HG03108 (cell line): ENCODE measurements at regions not wholly inside any gene's neighbourhood (a gene's known extent, or its start where the extent isn't known, plus 50 kb on each side); places are given as distances from the start of the nearest gene placed in this dataset.
"Not testable (repeated sequence)": the region's sequence is repeated elsewhere in the genome, so short reads cannot be mapped to it uniquely, and the experiment has no call there.

ENCODE experiments used
- ATAC-seq: cut with Tn5 transposase; IDR thresholded peaks from one replicate; pipeline ENCODE4 v1.9.1; 2021; ENCODE audit warnings: moderate library complexity; ENCODE audit not compliant: unreplicated experiment

- no peak for ATAC-seq
These were observed 1008.5 kb upstream of the FANCL start for GRCh38 chr2:59249441-59250306.

DNA sequence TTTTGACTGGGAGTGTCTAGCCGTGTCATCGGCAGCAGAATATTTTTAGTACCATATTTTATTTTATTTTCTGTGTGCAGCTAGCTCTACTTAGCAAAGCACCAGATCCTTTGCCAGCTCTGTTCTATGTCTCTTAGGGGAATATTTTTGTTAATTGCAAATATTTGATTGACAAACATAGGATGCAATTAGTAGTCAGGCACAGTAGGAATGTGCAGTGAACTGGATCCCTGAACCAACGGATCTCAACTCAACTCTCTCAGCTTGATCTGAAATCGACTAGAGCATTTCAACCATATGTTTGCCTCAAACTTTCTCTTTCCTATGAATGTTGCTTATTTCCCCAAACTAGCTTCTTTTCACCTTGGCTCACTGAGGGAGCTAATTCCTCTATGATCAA, 998.0 kb upstream of the FANCL start:
- no peak for ATAC-seq

DNA sequence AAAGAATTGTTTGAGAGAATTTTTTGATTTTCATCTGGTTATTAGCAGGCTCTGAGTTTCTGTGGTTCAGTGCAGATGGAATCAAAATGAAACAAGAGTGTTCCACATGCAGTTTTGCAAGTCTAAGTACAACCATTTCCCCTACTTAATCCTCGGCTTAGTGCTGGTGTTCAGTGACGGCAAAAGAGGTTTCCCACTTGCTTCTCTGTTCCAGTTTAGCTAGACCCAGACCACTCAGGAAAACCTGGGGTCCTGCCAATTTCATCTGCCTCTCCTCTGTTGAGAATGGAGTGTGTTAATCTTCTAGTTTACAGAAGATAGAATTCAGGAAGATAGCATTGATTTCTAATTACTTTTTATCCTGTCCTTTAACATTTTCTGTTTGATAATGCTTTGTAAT, 996.2 kb upstream of the FANCL start:
- ATAC-seq = no peak

- ATAC-seq = no peak
These were observed 995.6 kb upstream of the FANCL start for GRCh38 chr2:59236723-59237122.

GRCh38 chr2:59233920-59234319, 992.8 kb upstream of the FANCL start:
- no peak for ATAC-seq

- no peak for ATAC-seq
These were observed 992.3 kb upstream of the FANCL start for GRCh38 chr2:59233448-59233847.

- ATAC-seq = peak; percentile 87
These were observed 991.5 kb upstream of the FANCL start for GRCh38 chr2:59232394-59233165.

DNA sequence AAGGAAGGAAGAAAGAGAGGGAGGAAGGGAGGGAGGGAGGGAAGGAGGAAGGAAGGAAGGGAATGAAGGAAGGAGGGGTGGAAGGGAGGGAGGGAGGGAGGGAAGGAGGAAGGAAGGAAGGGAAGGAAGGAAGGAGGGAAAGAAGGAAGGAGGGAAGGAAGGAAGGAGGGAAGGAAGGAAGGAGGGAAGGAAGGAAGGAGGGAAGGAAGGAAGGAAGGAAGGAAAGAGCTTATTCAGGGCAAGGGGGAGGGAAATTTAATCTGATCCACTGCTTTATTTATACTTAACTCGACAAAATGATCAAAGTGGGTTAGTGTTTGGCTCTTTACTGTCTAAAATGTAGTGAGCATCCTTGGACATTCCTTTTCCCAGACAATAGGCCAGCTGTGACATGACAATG, 985.2 kb upstream of the FANCL start:
- not testable (repeated sequence) for ATAC-seq

DNA sequence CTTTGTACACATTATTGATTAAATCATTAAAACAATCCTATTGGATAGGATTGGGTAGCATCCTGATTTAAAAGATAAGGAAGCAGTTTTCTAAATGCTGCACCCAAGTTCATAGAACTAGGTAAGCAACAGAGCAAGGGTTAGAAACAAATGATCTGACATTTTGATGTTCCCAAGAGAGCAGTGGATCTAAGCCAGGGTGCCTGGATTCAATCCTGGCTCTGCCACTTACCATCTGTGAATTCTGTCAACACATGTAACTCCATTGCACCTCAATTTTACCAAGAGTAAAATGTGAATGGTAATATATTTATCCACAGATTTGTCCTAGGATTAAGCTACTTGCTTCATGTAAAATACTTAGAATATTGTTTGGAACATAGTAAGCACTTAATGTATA, 982.6 kb upstream of the FANCL start:
- ATAC-seq = no peak

DNA sequence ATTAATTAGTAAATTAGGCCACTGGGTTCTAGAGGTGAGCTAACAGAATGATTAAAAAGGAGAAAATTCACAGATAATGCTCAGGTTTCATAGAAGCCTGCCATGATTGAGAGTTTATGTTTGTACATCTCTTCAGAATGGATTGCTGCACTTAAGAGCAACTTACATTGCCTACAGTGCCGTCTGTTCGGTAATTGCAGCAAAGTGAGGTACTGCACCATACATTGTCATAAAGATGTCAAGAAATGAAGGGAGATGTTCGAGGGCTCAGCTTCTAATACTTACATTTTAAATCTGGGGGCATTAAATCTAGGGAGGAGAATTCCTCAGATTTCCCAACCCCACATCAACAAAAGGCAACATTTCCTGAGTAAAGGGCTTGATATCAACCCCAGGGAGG, 976.2 kb upstream of the FANCL start:
- ATAC-seq = no peak

DNA sequence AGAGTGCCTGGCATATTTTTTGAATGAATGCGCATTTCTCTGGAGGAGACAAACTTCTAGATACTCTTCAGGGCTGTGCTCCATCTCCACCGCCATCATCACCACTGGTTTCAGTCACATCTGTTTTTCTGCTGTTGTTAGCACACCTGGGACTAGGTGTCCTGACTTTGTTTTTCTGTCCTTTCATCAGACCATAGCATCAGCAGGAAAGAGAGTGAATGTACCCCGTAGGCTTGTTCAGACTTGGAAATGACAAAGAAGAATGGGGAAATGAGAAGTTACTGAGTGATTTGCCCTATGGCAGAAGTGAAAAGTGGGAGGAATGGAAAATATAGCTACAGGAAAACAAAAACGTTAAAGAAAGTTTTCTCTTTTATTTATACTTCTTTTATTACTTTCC, 965.2 kb upstream of the FANCL start:
- ATAC-seq = no peak

GRCh38 chr2:59204040-59204439, 962.9 kb upstream of the FANCL start:
- no peak for ATAC-seq

DNA sequence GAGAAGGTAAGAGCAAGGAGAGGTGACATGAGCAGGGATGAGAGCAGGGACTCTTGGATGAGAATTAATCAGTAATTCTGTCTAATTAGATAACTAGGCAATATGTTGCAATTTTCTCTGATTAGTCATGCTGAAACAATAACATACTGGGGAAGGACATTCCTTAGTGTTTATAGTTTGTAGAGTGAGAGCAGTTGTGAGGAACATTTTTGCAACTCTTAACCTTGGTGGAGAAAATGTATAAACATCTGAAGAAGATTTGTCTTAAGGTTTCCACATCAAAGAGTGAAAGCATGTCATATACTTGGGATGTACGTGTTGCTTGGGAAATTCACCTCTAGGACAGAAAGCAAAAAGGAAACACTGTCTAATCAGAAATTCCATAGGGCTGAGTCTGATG, 955.4 kb upstream of the FANCL start:
- no peak for ATAC-seq

DNA sequence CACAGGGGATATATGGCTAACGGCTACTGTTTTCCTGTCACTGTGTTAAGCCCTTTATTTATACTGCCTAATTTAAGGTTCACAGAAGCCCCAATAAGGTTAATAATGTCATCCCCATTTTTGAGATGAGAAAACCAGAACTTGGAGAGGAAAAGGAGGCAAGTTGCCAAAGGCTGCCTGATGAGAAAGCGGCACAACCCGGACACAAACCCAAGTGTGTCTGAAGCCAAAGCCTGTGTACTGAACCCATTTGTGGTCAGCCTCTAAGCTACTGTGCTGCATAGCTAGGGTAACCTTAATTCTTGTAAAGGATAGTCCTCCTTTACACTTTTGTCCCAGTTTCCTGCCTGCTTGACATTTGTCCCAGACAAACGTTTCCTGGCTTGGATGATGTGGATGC, 954.7 kb upstream of the FANCL start:
- ATAC-seq = no peak

DNA sequence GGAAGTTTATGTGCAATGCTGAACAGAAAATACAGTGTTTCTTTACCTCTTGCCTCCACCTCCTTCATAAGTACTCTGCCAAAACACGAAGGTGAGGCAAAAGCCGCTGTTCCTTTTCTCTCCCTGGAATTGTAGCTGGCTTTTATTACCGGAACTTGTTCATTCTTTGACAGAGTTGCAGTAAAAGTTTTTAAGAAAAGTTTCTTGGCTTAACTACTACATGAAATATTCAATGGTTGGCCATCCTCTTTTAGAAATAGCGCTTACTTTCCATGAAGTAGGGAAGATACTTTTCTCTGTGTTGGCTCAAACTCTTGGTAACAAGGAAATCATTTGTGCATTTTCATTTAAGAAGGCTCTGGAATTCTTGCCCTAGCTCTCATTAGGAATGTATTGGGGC, 950.7 kb upstream of the FANCL start:
- no peak for ATAC-seq

GRCh38 chr2:59190518-59190917, 949.4 kb upstream of the FANCL start:
- no peak for ATAC-seq

DNA sequence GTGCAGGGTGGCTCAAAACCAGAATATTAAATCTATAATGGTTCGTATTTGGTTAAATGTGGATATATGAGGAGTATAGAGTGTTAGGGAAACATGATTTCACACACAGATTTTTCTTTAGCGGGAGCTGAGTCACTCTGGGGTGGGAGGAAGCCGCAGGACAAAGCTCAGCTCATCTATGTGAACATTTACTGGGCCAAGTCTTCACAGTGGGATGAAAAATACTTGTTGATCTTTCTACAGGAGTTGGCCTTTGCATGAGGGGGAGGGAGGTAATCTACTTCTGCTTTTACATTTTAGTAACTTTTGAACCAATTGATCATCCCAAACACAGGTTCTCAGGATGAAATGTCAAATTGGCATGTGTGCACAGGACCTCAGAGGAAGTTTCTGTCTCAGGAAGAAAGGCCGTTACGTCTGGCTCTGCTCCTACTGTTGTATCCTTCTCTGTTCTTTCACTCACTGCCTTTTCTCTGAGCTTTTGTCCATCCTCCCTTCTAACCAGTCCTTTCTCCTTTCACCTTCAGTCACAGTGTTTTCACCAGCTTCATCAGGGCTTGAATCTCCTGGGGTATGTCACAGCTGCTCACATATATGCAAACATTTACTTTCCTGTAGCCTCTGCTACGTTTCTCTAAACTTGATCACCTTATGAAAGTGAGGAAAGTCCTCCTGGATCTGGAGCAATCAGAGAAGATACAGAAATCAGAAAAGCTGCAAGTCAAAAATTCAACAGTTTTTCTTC, 943.3 kb upstream of the FANCL start:
- no peak for ATAC-seq

- ATAC-seq = no peak
These were observed 941.9 kb upstream of the FANCL start for GRCh38 chr2:59183070-59183469.

- ATAC-seq = no peak
These were observed 941.1 kb upstream of the FANCL start for GRCh38 chr2:59182249-59182648.

DNA sequence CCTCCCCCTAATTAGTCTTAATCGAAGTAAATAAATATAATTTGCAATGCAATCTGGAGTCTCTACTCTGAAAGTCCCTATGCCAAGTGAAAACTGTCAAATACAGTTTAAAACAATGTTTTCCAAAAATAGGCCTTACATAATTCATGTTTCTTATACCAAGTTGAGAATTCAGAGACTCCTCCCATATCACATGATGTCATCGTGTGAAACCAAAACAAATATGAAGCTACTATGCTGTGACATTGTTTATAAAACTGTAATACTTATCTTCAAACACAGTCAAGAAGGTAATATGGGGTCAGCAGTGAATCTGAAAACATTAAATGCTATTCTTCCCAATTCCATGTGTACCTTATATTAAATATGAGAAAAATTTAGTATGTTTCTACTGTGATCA, 940.2 kb upstream of the FANCL start:
- no peak for ATAC-seq

DNA sequence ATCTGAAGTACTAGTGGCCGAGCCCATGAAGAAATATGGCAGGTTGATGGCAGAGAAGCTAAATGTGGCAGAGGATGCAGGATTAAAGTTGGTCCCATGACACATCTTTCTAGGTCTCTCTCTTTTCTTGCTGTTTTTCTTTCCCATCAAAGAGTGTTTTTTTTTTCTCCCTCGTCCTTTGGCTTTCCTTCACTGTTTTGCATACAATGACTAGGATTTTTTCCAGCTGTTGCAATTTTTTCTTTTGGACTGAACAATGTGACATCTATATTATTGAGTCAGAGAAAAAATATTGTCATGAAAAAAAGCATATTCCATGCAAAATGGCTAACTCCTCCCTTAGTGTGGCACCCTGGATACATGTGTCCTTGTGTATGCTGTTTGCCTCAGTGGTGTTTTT, 939.5 kb upstream of the FANCL start:
- ATAC-seq = no peak

DNA sequence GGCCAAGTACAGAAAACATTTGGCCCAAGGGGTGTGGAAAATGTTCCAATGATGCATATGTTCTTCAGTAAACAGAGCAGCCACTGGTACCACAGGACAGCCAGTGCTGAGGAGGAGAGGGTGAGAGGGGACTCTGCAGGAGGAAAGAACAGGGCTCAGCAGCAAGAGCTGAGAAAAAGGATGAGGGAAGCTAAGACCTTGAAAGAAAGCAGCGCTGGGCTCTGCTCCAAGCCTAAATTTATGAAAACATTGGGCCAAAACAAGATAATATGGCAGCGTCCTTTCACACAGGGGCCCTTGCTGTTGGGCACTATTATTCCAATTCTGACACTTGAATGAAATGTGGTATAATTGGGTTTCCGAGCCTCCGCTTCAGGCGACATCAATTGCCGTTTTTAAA, 939.0 kb upstream of the FANCL start:
- ATAC-seq = no peak
